CD14-positive monocyte (primary cell): ENCODE measurements at regions not wholly inside any gene's neighbourhood (a gene's known extent, or its start where the extent isn't known, plus 50 kb on each side); places are given as distances from the start of the nearest gene placed in this dataset.
A peak's percentile ranks its signal among the peaks of the same experiment; 100 is the strongest.

Experiments
- DNase-seq, 3 donors: peaks; one replicate each; pipeline ENCODE4 v3.0.0-alpha.2; 2011 to 2022
- H2AFZ ChIP-seq: 2 replicates; pipeline ENCODE4 v1.6.0; 2012; ENCODE audit warnings: mild to moderate bottlenecking, low read depth, low read length, inconsistent platforms; ENCODE audit not compliant: insufficient read depth, poor library complexity, severe bottlenecking
- H3K27ac ChIP-seq, 2 donors: 1 replicate in 1 of 2; 2 replicates in 1 of 2; pipeline ENCODE4 v1.5.1; 2012 to 2013; ENCODE audit warnings: low read length in 2 of 2, control low read depth in 1 of 2, inconsistent platforms in 1 of 2, low read depth in 1 of 2, mild to moderate bottlenecking in 1 of 2
- H3K27me3 ChIP-seq, 2 donors: one replicate each; pipeline versions ENCODE4 v1.6.0 to v1.6.1; 2011 to 2013; ENCODE audit warnings: low read length in 2 of 2; ENCODE audit not compliant: control insufficient read depth in 2 of 2, insufficient read depth in 2 of 2
- H3K36me3 ChIP-seq, 2 donors: replicated peaks in 1 of 2; 1 replicate in 1 of 2; 2 replicates in 1 of 2; pipeline versions ENCODE4 v1.5.1 to v1.6.1; 2012 to 2013; ENCODE audit warnings: low read length in 2 of 2, control low read depth in 1 of 2, inconsistent platforms in 1 of 2, mild to moderate bottlenecking in 1 of 2; ENCODE audit not compliant: insufficient read depth in 2 of 2, control insufficient read depth in 1 of 2
- H3K4me1 ChIP-seq, 2 donors: 1 replicate in 1 of 2; 2 replicates in 1 of 2; pipeline versions ENCODE4 v1.5.1 to v1.6.1; 2012 to 2013; ENCODE audit warnings: low read length in 2 of 2, control low read depth in 1 of 2, inconsistent platforms in 1 of 2, mild to moderate bottlenecking in 1 of 2, moderate library complexity in 1 of 2; ENCODE audit not compliant: insufficient read depth in 2 of 2, control insufficient read depth in 1 of 2
- H3K4me2 ChIP-seq: replicated peaks from 2 replicates; pipeline ENCODE3; 2012; ENCODE audit warnings: low read length, moderate library complexity, mild to moderate bottlenecking; ENCODE audit not compliant: poor library complexity, severe bottlenecking; ENCODE audit errors: extremely low read depth
- H3K4me3 ChIP-seq, 3 experiments: fragments of 200-600 bp in 1 of 3; sonication (generic) in 1 of 3; replicated peaks in 1 of 3; 1 replicate in 2 of 3; 2 replicates in 1 of 3; pipeline ENCODE4 v1.5.1; 2011 to 2013; ENCODE audit warnings: low read length in 3 of 3, mild to moderate bottlenecking in 3 of 3, control low read depth in 2 of 3, low read depth in 2 of 3, inconsistent platforms in 1 of 3, moderate library complexity in 1 of 3
- H3K79me2 ChIP-seq: 2 replicates; pipeline ENCODE4 v1.6.0; 2012; ENCODE audit warnings: mild to moderate bottlenecking, control low read depth, inconsistent platforms, low read length, moderate library complexity; ENCODE audit not compliant: insufficient read depth
- H3K9ac ChIP-seq: 2 replicates; pipeline ENCODE4 v1.6.0; 2017; ENCODE audit warnings: low read length, mild to moderate bottlenecking; ENCODE audit not compliant: insufficient read depth, poor library complexity, severe bottlenecking
- H3K9me3 ChIP-seq, 2 donors: replicated peaks in 1 of 2; 1 replicate in 1 of 2; 2 replicates in 1 of 2; pipeline versions ENCODE4 v1.5.1 to v1.6.1; 2012 to 2013; ENCODE audit warnings: low read length in 2 of 2, control low read depth in 1 of 2; ENCODE audit not compliant: control insufficient read depth in 1 of 2, insufficient read depth in 1 of 2
- H4K20me1 ChIP-seq: 2 replicates; pipeline ENCODE4 v1.6.0; 2012; ENCODE audit warnings: mild to moderate bottlenecking, low read length, control low read depth, moderate library complexity; ENCODE audit not compliant: insufficient read depth
- H3K27ac Mint-ChIP-seq, 7 donors: one replicate each; pipeline ENCODE4 v1.8.0; 2020; ENCODE audit warnings: mild to moderate bottlenecking in 7 of 7, mixed read lengths in 7 of 7, moderate library complexity in 6 of 7, inconsistent platforms in 2 of 7
- H3K27me3 Mint-ChIP-seq, 3 donors: one replicate each; pipeline ENCODE4 v1.8.0; 2021 to 2022; ENCODE audit warnings: low read depth in 3 of 3, mild to moderate bottlenecking in 3 of 3, mixed read lengths in 3 of 3, moderate library complexity in 3 of 3, inconsistent platforms in 1 of 3
- H3K36me3 Mint-ChIP-seq, 2 donors: one replicate each; pipeline ENCODE4 v1.8.0; 2020; ENCODE audit warnings: mixed read lengths in 2 of 2, inconsistent platforms in 1 of 2, mild to moderate bottlenecking in 1 of 2
- H3K4me1 Mint-ChIP-seq: one replicate; pipeline ENCODE4 v1.8.0; 2020; ENCODE audit warnings: mild to moderate bottlenecking, mixed read lengths
- H3K4me3 Mint-ChIP-seq, 2 donors: one replicate each; pipeline ENCODE4 v1.8.0; 2020; ENCODE audit warnings: mild to moderate bottlenecking in 2 of 2, mixed read lengths in 2 of 2, moderate library complexity in 1 of 2
- H3K9me3 Mint-ChIP-seq, 7 donors: one replicate each; pipeline ENCODE4 v1.8.0; 2020 to 2022; ENCODE audit warnings: mixed read lengths in 7 of 7, mild to moderate bottlenecking in 6 of 7, moderate library complexity in 6 of 7, inconsistent platforms in 2 of 7
- CTCF ChIP-seq: fragments of 200-600 bp; IDR thresholded peaks from one replicate; pipeline ENCODE4 v1.8.0; 2022; ENCODE audit warnings: antibody characterized with exemption, mild to moderate bottlenecking
- WGBS: methylation state at CpG from one replicate; pipeline ENCODE4 v1.1.5; 2013; ENCODE audit warnings: missing lambda C conversion rate; ENCODE audit not compliant: insufficient coverage; 5-methylcytosine and 5-hydroxymethylcytosine counted together
- intact Hi-C, 2 donors: fragments of 100-400 bp; cut with micrococcal nuclease; formaldehyde crosslinking; loops; one replicate each; pipeline versions ENCODE4 v1.15.0 to v1.15.1; 2023

GRCh38 chr6:113512576-113512975 is 344.6 kb upstream of the MARCKS start:
- WGBS, result no CpG with 5 or more reads among the region's 2 CpGs
- peaks cover 4% of the 10 kb centered on the region for H3K4me1 Mint-ChIP-seq
- no peaks in the 10 kb centered on the region for H3K27me3 ChIP-seq
- H3K9ac ChIP-seq, result no peak overlapping the region
- intact Hi-C loops, result no loop called here
- peaks cover 0 to 6% (median 0%) of the 10 kb centered on the region in 7 donors for H3K9me3 Mint-ChIP-seq
- no peak for TF ChIP-seq CTCF
- H3K36me3 Mint-ChIP-seq, result no peaks in the 10 kb centered on the region
- H2AFZ ChIP-seq, result no peak overlapping the region
- no peaks in the 10 kb centered on the region for H3K4me1 ChIP-seq
- H3K36me3 ChIP-seq, result no peaks in the 10 kb centered on the region
- no peak overlapping the region for H3K27ac Mint-ChIP-seq
- H3K27ac ChIP-seq, result no peak overlapping the region
- no peak overlapping the region for H3K4me3 Mint-ChIP-seq
- no peak overlapping the region for H3K4me3 ChIP-seq
- peaks cover 0 to 7% (median 0%) of the 10 kb centered on the region in 3 donors for H3K27me3 Mint-ChIP-seq
- no peak overlapping the region for H3K4me2 ChIP-seq
- H4K20me1 ChIP-seq, result no peaks in the 10 kb centered on the region
- no peaks in the 10 kb centered on the region for H3K9me3 ChIP-seq
- no peak for DNase-seq
- H3K79me2 ChIP-seq, result no peaks in the 10 kb centered on the region

- Mint-ChIP-seq H3K4me1 (peaks cover 4% of the 10 kb centered on the region), H3K27ac (peak overlapping the region in 1 of 7 donors; percentile 48), H3K4me3 (no peak overlapping the region), H3K27me3 (peaks cover 0 to 7% (median 0%) of the 10 kb centered on the region in 3 donors), H3K9me3 (peaks cover 0 to 6% (median 0%) of the 10 kb centered on the region in 7 donors), H3K36me3 (no peaks in the 10 kb centered on the region)
- Histone ChIP-seq H3K36me3 (no peaks in the 10 kb centered on the region), H4K20me1 (no peaks in the 10 kb centered on the region), H3K4me3 (no peak overlapping the region), H3K4me2 (no peak overlapping the region), H3K9ac (no peak overlapping the region), H3K27ac (no peak overlapping the region), H3K79me2 (no peaks in the 10 kb centered on the region), H3K4me1 (no peaks in the 10 kb centered on the region), H3K9me3 (no peaks in the 10 kb centered on the region), H2AFZ (peak overlapping the region; percentile 46), H3K27me3 (no peaks in the 10 kb centered on the region)
- DNase-seq, result no peak
- TF ChIP-seq CTCF, result no peak
- WGBS, result 94% methylated on average over 3 of the region's 4 CpGs
- intact Hi-C loops, result no loop called here
Measured at GRCh38 chr6:113513086-113513485, 344.1 kb upstream of the MARCKS start.
